ENCODE measurements at regions not wholly inside any gene's neighbourhood (a gene's known extent, or its start where the extent isn't known, plus 50 kb on each side); places are given as distances from the start of the nearest gene placed in this dataset.

DNA sequence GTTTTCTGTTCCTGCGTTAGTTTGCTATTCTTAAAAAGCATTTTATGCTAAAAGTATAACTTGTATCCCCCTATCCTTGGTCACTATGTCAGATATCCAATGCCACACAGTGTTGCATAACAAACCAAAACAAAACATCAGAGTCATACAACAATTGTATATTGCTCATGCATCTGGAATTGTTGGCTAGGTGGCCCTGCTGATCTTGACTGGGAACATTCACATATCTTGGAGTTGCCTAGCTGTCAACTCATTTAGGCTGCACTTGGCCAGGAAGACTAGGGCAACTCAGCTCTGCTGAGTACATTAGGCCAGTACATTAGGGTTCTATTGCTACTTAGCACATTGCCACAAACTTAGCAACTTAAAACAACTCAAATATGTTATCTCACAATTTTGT, 706.5 kb upstream of the UBE2E2 start:
- no peak for DNase-seq

DNA sequence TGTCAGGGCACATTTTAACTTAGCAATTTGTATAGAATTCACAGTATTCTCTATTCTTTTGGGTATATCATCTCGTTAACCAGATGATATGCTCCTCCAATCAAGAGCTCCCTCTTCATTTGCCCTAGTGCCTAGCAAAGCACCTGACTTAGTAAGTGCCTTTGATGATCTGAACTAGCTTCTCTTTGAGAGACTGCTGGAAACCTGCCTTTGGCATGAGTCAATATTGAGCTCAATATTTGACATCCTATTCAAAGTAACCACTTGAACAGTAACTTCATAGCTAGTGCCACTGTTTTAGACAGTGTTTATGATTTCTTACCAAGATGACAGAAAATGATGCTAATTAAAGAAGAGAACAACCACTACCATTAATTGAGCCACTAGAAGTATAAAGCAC, 696.3 kb upstream of the UBE2E2 start:
- DNase-seq, result peak; percentile 71

DNA sequence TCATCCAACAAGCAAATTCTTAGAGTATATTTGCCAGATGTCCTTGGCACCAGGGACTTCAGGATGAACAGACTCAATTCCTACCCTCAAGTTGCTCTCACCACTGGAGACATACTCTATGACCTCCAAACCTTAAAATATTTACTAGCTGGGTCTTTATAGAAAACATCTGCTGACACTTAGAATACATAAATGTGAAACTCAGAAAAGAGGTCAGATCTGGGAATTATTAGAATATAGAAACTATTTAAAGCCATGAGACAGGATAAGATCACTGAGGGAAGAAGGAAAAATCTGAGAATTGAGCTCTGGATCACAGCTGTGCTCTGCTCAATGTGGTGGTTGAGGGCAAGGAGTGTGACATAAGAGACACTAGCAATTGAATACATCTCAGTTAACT, 695.4 kb upstream of the UBE2E2 start:
- no peak for DNase-seq

DNA sequence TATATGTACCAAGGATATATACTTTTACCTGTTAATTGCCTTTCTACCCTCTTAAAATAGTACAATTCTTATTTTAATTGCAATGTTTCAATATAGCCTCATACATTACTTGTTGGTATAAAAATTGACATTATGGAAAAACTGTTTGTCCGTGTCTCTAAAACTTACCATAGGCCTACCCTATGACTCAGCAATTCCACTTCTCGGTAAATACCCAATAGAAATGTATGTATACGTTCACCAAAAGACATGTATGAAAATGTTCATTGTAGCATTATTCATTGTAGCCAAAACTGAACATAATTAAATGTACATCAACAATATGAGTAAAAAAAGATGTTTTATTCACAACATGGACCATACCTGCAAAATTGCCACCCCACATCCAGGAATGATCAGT, 679.2 kb upstream of the UBE2E2 start:
- DNase-seq, result no peak

DNA sequence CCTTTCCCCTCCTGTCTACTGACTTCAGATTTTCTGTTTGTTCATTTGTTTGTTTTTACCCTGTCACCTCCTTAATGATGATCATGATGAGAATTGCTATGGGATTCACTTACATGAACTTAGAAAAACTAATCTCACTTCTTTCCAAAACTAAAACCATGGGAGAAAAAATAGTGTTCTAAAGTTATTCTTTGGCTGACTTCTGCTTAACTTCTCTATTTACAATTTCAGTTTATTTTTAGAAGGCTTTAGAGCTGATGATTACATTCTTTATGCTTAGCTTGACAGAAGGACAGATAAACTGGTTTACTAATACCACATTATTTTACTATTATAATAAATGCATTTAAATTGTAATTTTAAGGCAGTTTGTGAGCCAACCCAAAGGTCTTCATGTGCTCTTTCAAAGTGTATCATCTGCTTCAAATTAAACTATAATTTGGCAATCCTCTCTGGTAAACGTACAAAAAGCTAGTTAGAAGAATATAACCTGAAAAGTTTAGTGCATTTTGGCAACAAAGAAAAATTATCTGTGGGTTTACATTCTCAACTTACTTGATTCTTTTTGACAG, 676.8 kb upstream of the UBE2E2 start:
- DNase-seq, result no peak

DNA sequence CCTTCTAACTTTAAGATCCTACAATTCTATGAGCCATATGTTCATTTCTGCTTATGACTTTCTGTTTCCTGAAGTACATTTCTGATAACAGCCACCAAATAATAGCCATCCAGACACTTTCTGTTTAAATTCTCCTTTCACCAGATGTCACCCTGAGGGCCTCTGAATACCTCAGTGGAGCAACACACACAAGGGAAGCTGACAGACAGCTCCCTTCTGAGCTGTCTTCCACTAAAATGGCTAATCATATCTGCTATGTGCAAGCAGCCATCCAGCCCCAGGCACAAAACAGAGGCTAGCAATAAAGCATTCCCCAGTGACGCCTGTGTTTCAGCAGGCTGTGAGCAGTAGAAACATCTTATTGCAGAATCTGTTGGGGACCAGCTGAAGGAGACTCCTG, 666.6 kb upstream of the UBE2E2 start:
- no peak for DNase-seq

DNA sequence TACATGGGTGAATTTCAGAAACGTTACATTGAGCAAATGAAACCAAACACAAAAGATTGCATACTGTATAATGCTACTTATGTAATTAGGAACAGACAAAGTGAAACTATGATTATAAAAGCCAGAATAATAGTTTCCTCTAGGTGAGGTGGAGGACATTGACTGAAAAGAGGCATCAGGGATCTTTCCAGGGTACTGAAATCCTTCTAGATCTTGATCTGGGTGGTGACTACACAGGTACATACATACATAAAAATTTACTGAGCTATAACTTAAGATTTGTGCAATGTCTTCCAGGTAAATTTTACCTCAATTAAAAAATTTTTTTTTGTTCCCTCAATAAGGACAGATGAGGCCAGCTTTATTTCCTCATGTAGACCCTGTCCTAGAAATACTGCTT, 665.6 kb upstream of the UBE2E2 start:
- DNase-seq, result no peak

DNA sequence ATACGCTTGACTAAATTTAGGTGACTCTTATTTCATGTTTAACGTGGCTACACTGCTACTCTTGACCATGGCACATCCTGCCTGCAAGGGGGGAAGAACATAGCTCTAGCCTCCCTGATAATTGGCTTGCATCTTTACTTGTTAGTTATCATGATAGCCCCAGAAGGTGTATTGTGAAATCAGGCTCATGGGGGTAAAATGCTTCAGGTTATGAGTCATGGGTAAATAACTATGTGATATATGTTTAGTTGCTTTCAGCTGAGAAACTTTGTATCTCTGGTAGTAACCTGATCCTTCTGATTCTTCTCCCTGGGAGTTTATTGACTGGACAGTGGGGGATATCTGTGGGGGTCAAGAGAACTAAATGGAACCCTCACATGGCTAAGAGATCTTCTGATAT, 660.8 kb upstream of the UBE2E2 start:
- DNase-seq, result peak; percentile 2

DNA sequence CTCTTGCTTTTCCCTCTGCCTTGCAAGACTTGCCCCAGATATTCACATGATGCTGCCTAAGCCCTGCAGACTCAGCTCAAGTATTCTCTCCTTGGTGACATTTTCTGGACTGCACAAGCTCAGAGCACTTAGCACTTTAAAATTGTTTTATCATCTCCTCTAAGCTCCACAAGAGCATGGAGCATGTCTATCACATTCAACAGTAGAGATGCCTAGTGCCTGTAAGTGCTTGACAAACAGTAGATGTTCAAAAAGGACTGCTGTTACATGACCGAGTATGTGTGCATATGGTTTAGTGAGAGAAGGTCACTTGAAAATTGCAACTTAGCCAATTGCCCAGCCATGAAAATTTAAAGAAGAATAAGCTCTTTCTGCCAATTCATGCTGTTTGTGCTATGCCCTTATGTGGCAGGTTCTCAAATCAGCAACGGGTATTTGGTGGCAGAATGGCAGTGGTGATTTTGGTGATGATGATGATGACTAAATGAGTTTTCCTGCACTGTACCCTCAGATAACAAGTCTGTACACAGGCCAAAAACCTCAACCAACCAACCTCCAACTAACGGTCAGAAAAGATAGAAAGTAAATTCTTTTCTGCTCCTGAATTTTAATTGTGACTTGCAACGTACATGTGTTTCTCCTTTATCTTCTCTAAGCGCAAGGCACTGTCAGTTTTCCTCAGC, 647.2 kb upstream of the UBE2E2 start:
- peak; percentile 80 for DNase-seq

DNA sequence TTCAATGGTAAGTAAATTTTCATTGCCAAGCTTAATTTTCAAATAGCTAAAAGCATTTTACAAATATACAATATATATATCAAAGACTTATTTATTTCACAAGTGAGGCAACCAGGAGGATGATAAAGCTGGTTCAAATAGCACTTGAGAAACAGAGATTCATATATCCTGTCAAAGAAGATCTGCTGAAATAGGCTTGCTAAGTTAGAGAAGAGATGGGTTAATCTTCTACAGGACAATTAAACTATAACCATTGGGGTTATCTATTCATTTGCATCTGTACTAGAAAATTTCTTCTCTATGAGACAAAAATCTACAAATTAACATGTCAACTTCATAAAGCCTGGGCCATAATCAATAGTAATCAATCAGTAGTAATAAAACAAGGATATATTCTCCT, 637.7 kb upstream of the UBE2E2 start:
- no peak for DNase-seq

DNA sequence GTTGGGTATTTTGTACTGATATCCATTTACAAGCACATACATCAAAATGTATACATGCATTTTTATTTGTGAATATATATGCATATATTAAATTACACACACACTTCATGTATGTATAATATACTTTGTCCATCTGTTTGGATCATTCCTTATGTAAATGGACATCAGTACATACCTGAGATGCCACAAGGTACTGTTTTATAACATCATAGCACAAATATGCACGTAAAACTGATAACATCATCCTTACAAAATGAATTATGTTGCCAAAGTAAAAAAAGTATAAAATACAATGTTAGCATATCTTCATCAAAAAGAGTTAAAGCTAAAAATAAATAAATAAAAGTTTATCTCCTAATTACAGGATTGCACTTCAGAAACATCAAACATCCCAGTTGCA, 634.8 kb upstream of the UBE2E2 start:
- no peak for DNase-seq

DNA sequence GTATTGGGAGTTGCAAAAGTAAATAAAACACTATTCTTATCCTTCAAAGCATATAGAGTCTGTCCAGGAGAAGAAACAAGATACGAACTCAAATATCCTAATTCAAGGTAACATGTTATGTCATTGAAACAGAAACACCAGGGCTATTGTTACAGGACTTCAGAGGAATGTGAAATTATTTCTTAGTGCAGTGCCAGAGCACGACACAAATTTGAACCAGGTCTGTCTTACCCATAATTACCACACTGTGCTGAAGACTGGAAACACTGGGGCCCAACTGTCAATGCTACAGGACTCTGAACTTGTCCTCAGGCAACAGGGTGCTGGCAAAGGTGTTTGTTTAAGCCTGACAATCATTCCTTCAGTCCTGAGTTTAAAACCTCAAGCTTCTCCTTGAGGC, 633.6 kb upstream of the UBE2E2 start:
- DNase-seq, result no peak

DNA sequence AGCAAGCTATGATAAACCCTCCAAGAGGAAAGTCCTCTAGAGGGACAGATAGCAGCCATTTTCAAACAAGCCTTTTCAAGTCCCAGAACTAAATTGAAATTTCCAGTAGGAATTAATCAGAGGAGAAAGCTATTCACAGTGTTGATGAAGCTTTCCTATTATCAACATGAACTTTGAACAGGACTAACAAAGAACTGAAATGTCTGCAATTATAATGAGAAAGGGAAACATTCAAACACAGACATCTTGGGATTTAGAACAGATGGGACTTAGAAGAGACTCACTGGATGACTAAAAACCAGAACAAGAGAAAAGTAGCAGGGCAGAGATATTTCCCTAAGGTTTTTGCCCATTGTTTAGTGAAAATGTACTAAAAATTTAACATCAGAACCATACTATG, 622.1 kb upstream of the UBE2E2 start:
- no peak for DNase-seq

DNA sequence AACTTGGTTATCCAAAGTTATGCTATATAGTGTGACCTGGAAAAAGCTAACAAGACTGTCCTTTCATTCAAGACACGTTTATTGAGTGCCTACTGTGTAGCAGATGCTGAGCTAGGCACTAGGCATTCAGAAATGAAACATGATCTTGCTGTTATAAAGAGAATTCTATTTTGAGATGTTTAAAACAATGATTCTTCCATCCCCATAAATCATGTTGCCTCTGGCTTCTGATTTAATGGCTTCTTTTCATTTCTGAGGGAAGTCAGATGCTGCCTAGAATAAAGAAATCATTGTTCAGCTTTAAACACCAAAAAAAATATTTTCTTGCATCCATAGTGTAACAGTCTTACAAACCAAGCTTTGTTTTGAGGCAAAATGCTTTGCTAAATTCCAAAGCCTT, 620.9 kb upstream of the UBE2E2 start:
- no peak for DNase-seq

DNA sequence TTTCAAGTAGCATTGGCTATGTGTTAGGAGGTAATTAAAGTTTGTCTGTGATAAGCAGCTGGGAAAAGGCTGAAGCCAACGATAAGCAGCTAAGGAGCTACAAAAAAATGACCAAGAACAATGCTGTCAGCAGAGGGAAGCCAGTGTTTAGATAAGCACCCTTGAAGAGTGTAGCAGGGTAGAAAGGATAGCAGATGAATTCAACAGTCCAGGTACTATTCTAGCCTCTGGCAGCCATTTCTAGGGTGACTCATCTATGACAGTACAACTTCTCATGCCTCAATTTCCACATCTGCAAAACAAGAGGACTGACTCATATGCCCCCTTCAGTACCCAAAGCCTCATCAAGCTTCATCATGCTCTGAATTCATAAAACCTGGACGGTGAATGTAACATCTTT, 617.6 kb upstream of the UBE2E2 start:
- DNase-seq, result no peak

DNA sequence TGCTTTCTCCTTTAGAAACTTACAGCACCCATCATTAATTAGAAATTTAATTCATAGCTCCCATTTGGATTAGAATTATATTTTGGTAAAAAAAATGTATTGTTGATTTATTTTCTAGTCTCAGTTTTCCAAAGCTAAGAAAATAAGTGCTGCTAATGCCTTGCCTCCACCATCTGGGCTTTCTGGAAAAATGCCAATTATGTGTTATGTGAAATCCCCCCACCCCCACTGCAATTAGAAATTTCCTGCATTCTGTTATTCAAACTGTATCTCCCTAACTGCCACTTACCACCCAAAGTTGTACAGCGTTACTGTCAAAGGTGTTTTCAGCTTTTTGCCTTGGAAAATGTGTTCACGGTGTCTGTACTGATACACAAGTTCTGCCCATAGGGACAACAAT, 617.2 kb upstream of the UBE2E2 start:
- DNase-seq, result no peak

DNA sequence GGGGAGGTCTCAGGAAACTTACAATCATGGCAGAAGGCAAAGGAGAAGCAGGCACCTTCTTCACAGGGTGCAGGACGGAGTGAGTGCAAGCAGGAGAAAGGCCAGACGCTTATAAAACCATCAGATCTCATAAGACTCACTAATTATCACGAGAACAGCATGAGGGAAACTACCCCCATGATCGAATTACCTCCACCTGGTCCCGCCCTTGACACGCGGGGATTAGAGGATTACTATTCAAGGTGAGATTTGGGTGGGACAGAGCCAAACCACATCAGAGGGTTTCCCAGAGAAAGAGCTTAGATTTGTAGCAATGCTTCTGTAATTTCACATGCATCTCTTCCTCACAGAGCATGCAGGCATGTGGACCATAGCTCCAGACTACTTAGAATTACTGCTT, 615.7 kb upstream of the UBE2E2 start:
- no peak for DNase-seq

DNA sequence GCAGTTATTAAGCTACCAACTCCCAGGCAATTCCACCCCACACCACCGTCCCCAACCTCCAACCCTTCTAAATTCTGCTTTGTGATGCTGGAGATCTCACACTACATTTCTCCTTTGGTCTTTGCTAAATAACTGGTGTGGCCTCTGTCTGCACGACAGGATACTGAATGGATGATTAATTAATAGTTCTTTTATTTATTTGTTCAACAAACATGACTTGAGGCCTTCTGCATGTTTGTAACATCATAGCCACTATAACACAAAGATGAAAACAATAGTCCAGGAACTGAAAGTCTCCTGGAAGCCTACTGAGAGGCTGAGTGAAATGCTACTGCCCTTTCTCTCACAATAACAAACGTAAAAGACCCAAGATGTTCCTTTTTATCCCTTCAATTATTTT, 609.5 kb upstream of the UBE2E2 start:
- no peak for DNase-seq

DNA sequence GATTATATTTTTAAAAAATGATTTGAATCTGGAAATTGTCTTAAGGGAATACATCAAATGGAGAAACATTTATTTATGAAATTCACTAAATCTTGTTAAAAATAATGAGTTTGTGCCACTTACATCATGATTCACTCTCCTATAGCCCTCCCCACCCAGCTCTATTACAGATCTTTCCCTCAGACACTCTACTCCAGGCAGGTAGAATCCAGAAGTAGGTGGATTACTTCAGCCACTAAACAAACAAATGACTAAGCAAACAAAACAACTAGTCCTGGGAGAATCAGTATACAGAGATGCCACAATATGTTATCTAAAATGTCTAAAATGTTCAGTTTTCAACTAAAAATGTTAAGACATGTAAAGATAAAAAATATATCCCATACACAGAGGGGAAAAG, 608.1 kb upstream of the UBE2E2 start:
- peak; percentile 64 for DNase-seq

DNA sequence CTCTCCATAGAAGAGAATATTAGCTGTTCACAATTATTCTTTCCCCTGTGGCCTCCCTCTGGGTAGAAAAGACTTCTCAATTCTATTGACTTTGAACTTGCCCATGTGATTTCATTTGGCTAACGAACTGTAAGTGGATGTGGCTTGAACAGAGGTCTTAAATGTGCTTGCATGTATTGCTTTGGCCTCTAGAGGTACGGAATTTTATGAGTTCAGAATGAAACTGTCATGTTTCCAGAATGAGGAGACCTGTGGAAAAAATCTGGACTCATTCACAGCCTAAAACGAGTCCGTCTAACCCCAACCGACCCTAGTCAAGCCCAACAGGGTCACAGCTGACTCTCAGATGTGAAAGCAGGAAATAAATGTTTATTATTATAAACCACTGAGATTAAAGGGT, 596.7 kb upstream of the UBE2E2 start:
- DNase-seq, result no peak

DNA sequence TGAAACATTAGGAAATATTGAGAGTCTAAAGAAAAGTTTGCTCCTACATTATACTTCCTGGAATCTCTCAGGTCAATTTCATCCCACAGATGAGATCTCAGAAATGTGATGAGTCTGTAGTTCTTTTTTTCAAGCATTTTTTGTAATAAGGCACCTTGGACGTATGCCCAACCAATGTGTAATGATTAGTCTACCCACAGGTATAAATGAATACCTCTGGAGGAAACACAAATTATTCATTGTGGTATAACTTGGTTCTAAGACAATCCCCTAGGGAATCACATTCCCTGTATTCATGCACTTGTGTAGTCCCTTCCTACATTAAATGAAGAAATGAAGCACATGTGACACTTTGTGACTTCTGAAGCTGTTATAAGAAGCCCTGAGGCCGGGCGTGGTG, 596.2 kb upstream of the UBE2E2 start:
- no peak for DNase-seq

DNA sequence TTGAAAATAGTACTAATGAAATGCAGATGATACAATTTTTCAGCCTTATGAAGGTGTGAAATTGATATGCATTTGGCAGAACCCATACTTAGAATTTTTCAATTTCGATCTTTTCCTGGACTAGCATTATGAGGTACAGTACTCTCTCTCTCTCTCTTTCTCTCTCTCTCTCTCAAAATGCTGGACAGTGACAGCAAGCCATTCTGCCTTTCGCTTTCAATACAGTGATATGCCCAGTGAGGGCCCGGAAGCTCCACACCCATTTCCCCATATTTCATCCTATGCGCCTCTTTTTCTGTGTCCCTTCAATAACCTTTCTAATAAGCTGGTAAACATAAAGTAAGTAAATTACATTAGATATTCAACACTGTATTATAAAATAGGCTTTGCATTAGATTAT, 595.0 kb upstream of the UBE2E2 start:
- no peak for DNase-seq

DNA sequence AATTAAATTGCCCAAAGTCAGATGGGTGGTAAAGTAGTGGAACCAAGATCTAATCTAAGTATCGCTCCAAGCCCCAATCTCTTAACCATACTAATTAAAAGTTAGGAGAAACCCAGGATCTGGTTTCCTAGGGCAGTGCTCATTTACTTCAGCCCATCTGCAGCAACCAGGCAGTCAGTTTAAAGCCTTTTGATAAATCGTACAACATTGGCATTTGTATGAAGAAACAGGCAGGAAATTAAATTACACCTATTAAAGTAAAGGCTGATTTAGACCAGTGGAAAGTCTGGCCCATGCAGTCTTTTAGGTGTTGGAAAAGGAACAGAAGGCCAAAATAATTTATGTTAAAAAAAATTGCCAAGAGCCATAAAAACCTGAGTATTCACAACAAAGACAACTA, 594.4 kb upstream of the UBE2E2 start:
- DNase-seq, result no peak

DNA sequence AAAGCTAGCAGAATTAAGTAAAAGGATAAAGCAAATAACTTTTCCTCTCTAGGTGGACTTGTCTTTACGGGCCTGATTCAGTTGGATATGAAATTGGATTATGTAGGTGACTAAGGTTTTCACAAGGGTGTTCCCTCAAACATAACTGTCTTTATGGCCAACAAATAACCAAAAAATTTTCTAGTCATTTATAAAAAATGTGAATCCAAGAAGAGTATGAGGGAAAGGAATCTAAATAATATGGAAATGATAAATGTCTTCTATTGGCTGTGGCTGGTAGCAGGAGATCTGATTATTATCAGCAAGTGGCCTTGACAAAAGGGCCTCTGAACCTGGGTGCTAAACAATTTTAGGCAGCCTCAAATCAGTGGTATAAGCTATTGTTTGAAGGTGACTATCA, 594.0 kb upstream of the UBE2E2 start:
- DNase-seq, result no peak

DNA sequence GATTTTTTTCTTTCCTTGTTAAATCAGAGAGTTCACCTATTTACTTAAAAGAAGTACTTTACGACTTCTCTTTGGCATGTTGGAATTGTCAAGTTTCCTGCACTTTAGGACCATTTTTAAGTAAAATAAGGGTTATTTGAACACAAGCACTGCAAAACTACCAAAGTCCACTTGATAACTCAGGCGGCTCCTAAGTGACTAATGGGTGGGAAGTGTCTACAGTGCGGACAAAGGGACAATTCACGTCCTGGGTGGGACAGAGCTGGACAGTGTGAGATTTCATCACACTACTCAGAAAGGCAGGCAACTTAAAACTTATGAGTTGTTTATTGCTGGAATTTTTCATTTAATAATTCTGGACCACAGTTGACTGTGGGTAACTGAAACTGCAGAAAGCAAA, 590.2 kb upstream of the UBE2E2 start:
- no peak for DNase-seq

DNA sequence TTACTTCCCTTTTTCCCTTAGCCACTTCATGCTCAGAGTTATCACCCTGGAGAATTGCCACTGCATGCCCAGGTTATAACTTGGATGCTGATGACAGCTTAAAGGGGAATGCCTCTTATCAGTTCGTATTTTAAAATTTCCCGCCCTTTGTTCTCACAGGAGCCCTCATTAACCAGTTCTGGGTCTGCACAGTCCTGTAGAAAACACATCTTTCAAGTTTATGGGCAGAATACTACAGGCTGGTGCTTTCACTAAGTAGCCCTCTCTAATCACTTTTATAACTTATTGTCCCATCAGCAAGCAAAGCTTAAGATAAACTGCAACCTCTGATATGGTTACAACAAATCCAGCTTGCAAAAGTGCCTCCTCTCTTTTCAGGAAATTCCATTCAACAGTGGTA, 587.3 kb upstream of the UBE2E2 start:
- no peak for DNase-seq
